GM12891 (cell line): ENCODE measurements at regions not wholly inside any gene's neighbourhood (a gene's known extent, or its start where the extent isn't known, plus 50 kb on each side); places are given as distances from the start of the nearest gene placed in this dataset.

Experiments
- PAX5 ChIP-seq: IDR thresholded peaks from 2 replicates; pipeline ENCODE4 v1.6.1; 2011; ENCODE audit warnings: low read length, moderate library complexity, mild to moderate bottlenecking; ENCODE audit not compliant: insufficient read depth, severe bottlenecking
- POLR2A ChIP-seq: IDR thresholded peaks from 2 replicates; pipeline ENCODE4 v1.6.1; 2011; ENCODE audit warnings: low read depth, low read length, control low read depth
- POLR2AphosphoS5 ChIP-seq: IDR thresholded peaks from 2 replicates; pipeline ENCODE4 v1.6.1; 2011; ENCODE audit warnings: low read depth, low read length, control low read depth

DNA sequence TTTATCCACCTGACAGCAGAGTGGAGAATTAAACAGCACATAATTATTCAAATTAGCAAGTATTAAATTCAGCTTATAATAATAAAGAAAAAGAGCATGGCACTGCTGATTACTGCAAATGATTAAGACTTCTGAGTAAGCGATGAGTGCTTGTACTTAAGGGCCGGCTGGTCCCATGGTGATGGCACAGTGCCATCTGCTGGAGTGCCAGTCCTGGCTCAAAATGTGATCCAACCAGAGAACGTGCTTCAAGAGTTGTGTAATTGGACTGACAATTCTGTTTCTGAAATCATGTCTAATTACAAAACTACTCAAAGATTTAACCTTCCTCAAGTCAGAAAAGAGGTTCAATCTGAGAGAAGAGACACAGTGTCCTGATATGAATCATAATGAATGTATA lies 181.6 kb upstream of the RGS17 start:
- TF ChIP-seq POLR2AphosphoS5 (no peak), POLR2A (no peak), PAX5 (no peak)
